GM12873 (cell line): ENCODE measurements at regions not wholly inside any gene's neighbourhood (a gene's known extent, or its start where the extent isn't known, plus 50 kb on each side); places are given as distances from the start of the nearest gene placed in this dataset.

Experiments used
- CTCF ChIP-seq: IDR thresholded peaks from 2 replicates; pipeline ENCODE4 v1.5.1; 2012; ENCODE audit warnings: low read depth, mild to moderate bottlenecking, moderate library complexity, low read length, control low read depth; ENCODE audit not compliant: insufficient read depth; ENCODE audit errors: missing control alignments

DNA sequence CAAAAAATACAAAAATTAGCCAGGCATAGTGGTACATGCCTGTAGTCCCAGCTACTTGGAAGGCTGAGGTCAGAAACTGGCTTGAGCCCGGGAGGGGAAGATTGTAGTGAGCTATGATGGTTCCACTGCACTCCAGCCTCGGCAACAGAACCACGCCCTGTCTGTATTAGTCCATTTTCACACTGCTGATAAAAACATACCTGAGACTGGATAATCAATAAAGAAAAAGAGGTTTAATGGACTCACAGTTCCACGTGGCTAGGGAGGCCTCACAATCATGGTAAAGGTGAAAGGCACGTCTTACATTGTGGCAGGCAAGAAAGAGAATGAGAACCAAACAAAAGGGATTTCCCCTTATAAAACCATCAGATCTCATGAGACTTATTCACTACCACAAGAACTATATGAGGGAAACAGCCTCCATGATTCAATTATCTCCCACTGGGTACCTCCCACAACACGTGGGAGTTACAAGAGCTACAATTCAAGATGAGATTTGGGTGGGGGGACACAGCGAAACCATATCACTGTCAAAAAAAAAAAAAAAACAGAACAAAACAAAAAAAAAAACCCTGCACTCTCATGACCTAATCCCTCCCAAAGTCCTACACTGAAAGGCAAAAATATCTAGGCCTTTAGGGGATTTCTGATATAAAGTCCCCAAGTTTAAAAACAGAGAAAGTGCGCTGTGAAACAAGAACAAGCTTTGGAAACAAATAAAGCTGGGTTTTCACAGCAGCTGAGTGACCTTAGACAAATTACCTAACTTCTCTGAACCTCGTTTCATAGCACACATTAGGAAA, 224.7 kb downstream of the IGSF11 start:
- TF ChIP-seq CTCF = no peak

DNA sequence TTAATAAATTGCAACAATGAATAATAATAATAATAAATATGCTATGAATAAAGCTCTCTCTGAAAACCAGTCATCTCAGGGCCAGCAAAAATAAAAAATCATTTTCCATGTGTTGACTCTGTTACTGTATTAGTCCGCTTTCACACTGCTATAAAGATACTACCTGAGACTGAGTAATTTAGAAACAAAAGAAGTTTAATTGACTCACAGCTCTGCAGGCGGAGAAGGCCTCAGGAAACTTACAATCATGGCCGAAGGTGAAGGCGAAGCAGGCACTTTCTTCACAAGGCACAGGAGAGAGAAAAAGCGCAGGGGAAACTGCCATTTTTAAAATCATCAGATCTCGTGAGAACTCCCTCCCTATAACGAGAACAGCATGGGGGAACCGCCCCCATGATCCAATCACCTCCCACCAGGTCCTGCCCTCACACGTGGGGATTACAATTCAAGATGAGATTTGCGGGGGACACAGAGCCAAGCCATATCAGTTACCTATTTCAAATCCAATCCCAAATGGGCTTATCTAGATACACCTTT, 224.1 kb downstream of the IGSF11 start:
- no peak for TF ChIP-seq CTCF

- no peak for TF ChIP-seq CTCF
These were observed 223.4 kb downstream of the IGSF11 start for GRCh38 chr3:118811236-118811732.

- TF ChIP-seq CTCF = no peak
These were observed 221.2 kb downstream of the IGSF11 start for GRCh38 chr3:118813472-118813871.

DNA sequence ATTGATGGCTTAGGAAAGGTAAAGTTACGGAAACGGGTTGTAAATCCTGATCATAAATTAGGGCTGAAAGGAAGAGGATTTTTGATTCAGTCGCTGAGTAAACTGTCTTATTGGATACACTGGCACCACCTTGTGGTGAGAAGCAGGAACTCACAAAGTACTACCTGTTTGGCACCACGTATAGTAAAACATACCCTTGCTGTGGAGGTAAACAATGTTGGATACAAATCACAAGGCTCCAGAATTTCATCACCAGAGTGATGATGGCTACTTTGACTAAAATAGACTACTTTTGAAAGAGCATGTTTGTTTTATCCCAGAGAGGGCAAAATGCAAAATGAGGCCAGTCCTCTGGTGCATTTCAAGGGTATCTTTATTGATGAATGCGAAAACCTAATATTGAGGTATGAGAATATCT, 216.9 kb downstream of the IGSF11 start:
- peak; percentile 86 for TF ChIP-seq CTCF

GRCh38 chr3:118818386-118818785, 216.3 kb downstream of the IGSF11 start:
- no peak for TF ChIP-seq CTCF

DNA sequence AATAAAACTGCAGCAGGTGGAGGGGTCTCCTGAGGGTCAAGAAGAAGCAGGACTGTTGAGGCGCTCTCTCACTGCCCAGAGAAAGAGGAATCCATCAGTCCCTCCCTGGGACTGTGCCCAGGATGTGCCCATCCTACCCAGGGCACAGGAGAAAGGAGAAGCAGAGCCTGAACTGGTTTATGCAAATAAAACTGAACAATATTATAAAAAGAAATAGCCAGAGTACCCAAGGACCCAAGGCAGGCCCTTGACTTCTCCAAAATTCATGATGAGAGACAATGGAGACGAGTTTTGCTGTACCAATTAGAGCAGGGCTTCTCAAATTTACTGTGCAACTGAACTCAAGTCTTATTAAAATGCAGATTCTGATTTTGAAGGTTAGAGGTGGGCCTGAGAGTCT, 211.0 kb downstream of the IGSF11 start:
- TF ChIP-seq CTCF = no peak
